Thyroid gland (tissue), 4 donors: ENCODE measurements at regions not wholly inside any gene's neighbourhood (a gene's known extent, or its start where the extent isn't known, plus 50 kb on each side); places are given as distances from the start of the nearest gene placed in this dataset.
"Not testable (repeated sequence)": the region's sequence is repeated elsewhere in the genome, so short reads cannot be mapped to it uniquely, and the experiment has no call there.

Experiments
- DNase-seq, 2 donors: peaks; one replicate each; pipeline ENCODE4 v3.0.0-alpha.2; 2019
- H3K27ac ChIP-seq, 3 donors: fragments of 200-600 bp; sonication (generic); 1 replicate in 2 of 3; 2 replicates in 1 of 3; pipeline ENCODE4 v1.5.1; 2016 to 2019; ENCODE audit warnings: mild to moderate bottlenecking in 1 of 3, moderate library complexity in 1 of 3
- H3K27me3 ChIP-seq: fragments of 200-600 bp; sonication (generic); one replicate; pipeline ENCODE4 v1.5.1; 2019
- H3K36me3 ChIP-seq, 2 donors: fragments of 200-600 bp; sonication (generic); one replicate each; pipeline ENCODE4 v1.5.1; 2016 to 2019
- H3K4me1 ChIP-seq, 2 donors: fragments of 200-600 bp; sonication (generic); one replicate each; pipeline ENCODE4 v1.5.1; 2017 to 2019
- H3K4me3 ChIP-seq, 3 donors: fragments of 200-600 bp; sonication (generic); replicated peaks in 1 of 3; 1 replicate in 2 of 3; 2 replicates in 1 of 3; pipeline ENCODE4 v1.5.1; 2016; ENCODE audit warnings: mild to moderate bottlenecking in 1 of 3
- H3K9me3 ChIP-seq: fragments of 200-600 bp; sonication (generic); one replicate; pipeline ENCODE4 v1.5.1; 2017
- POLR2A ChIP-seq, 2 donors: fragments of 450-650 bp; IDR thresholded peaks; one replicate each; pipeline ENCODE4 v1.6.1; 2017; ENCODE audit warnings: antibody characterized with exemption in 2 of 2, mild to moderate bottlenecking in 2 of 2, moderate library complexity in 1 of 2
- WGBS, 2 donors: methylation state at CpG; one replicate each; pipeline ENCODE4 v1.1.5; 2017; 5-methylcytosine and 5-hydroxymethylcytosine counted together
- intact Hi-C: fragments of 100-400 bp; cut with DNase I; formaldehyde crosslinking; loops from one replicate; pipeline ENCODE4 v1.15.1; 2023
- TF ChIP-seq, protein P1 (sequence below), 6 experiments: fragments of 200-600 bp in 3 of 6; fragments of 450-650 bp in 3 of 6; sonication (generic) in 3 of 6; IDR thresholded peaks; one replicate each; pipeline ENCODE4 v1.5.1; 2016 to 2019; ENCODE audit warnings: antibody characterized with exemption in 6 of 6, mild to moderate bottlenecking in 2 of 6, inconsistent platforms in 1 of 6, moderate library complexity in 1 of 6

DNA sequence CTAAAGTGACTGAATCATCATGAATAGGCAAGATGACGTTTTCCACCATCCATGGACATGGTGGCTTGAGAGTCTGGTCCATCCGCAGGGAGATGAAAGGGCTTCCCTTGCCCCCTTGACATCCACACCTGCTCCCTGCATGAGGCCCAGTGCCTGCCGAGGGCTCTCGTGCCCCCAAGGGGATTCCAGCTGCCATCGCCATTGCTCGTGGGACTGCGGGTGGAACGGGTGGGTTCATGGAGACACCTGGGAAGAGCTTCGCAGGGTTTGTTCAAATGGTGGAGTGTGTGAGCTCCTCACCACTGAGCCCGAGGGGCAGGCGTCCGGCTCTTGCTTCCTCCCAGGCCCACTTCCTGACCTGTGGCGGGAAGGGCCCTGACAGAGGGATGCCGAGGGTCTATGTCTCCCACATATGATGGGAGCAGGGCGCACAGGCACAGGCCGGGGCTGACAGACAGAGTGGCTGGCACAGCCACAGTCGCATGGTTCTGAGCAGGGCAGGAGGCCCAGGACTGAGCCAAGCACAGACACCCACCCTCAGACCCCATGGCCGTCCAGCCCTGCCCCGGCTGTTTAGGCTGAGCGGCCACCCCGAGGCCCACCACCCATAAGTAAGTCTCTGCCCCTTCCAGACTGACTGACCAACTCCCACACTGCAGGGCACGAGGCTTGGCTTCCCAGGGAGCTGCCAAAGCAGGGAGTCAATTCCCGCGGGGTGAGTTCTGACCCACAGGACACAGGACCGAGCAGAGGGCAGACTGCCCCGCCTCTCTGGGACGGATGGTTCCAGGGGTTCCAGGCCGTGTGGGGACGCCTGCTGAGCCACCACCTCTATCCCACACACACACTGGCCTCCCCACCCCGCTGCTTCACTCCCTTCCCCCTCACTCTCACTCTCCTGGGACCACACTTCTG, 70.0 kb upstream of the PPP1R26 start:
- WGBS, 2 donors: 89 to 93% methylated on average over 15 to 24 of the region's 30 CpGs
- H3K4me3 ChIP-seq: no peak overlapping the region
- intact Hi-C loops: no loop called here
- TF ChIP-seq, protein P1, sequence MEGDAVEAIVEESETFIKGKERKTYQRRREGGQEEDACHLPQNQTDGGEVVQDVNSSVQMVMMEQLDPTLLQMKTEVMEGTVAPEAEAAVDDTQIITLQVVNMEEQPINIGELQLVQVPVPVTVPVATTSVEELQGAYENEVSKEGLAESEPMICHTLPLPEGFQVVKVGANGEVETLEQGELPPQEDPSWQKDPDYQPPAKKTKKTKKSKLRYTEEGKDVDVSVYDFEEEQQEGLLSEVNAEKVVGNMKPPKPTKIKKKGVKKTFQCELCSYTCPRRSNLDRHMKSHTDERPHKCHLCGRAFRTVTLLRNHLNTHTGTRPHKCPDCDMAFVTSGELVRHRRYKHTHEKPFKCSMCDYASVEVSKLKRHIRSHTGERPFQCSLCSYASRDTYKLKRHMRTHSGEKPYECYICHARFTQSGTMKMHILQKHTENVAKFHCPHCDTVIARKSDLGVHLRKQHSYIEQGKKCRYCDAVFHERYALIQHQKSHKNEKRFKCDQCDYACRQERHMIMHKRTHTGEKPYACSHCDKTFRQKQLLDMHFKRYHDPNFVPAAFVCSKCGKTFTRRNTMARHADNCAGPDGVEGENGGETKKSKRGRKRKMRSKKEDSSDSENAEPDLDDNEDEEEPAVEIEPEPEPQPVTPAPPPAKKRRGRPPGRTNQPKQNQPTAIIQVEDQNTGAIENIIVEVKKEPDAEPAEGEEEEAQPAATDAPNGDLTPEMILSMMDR (IDR thresholded peaks at IDR 0.05): no peak
- no peak for TF ChIP-seq POLR2A (IDR thresholded peaks at IDR 0.05)
- no peaks in the 10 kb centered on the region for H3K4me1 ChIP-seq
- H3K36me3 ChIP-seq: no peaks in the 10 kb centered on the region
- DNase-seq: no peak
- no peaks in the 10 kb centered on the region for H3K27me3 ChIP-seq
- H3K27ac ChIP-seq: no peak overlapping the region
- no peaks in the 10 kb centered on the region for H3K9me3 ChIP-seq

DNA sequence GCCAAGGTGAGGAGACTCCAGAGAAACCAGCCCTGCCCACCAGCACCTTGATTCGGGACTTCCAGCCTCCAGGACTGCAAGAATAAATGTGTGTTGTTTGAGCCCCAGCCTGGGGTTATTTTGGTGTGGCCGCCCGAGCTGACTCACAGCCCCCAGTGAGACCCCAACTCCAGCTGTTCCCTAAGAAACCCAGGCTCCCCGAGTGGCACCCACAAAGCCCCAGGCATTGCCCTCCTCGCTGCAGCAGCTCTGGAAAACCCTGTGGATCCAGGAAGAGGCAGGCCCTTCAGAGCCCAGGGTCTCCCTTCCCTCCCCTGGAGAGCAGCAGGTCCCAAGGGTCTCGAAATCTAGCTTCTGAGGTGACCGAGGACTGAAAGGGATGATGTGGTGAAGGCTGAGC, 69.2 kb upstream of the PPP1R26 start:
- 88 to 90% methylated on average over 6 to 7 of the region's 7 CpGs for WGBS, 2 donors
- intact Hi-C loops: no loop called here
- no peak overlapping the region for H3K27ac ChIP-seq

DNA sequence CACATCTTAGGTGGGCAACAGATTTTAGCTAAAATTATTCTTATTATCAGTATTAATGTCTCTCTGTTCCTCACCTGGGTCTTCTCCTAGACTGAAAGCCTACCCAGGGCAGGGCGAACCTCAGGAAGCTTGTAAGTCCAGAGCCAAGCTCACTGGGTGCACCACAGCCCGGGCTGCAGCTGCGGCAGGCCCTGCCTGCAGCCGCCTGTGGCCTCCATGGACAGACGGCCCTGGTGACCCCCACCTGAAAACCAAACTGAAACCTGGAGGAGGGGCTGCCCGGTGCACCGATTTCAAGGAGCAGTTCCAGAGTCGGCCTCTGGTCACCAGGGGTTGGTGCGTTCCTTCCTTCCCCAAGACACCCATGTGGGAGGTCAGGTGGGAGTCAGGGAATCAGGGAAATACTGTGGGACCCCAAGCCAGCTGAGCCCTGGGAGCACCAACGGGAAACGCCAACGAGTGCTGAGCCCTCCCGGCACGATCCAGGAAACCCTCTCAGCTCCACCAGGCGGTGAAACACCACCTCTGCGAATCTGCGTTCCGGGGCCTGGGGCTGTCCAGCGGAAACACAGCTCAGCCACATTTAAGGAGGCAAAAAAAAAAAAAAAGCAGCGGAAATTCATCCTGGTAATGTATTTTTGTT, 68.6 kb upstream of the PPP1R26 start:
- TF ChIP-seq, protein P1 (IDR thresholded peaks at IDR 0.05): no peak
- no peak for TF ChIP-seq POLR2A (IDR thresholded peaks at IDR 0.05)
- Histone ChIP-seq H3K9me3 (no peaks in the 10 kb centered on the region), H3K36me3 (no peaks in the 10 kb centered on the region), H3K27ac (no peak overlapping the region), H3K27me3 (no peaks in the 10 kb centered on the region), H3K4me1 (no peaks in the 10 kb centered on the region), H3K4me3 (no peak overlapping the region)
- intact Hi-C loops: no loop called here
- WGBS, 2 donors: 81 to 85% methylated on average over 14 to 20 of the region's 20 CpGs
- no peak for DNase-seq

More for the DNA sequence above, 69.2 kb upstream of the PPP1R26 start:
- H3K27me3 ChIP-seq: no peaks in the 10 kb centered on the region
- H3K4me3 ChIP-seq: no peak overlapping the region
- DNase-seq: no peak
- no peaks in the 10 kb centered on the region for H3K9me3 ChIP-seq
- TF ChIP-seq POLR2A (IDR thresholded peaks at IDR 0.05): no peak
- H3K36me3 ChIP-seq: no peaks in the 10 kb centered on the region
- no peaks in the 10 kb centered on the region for H3K4me1 ChIP-seq

DNA sequence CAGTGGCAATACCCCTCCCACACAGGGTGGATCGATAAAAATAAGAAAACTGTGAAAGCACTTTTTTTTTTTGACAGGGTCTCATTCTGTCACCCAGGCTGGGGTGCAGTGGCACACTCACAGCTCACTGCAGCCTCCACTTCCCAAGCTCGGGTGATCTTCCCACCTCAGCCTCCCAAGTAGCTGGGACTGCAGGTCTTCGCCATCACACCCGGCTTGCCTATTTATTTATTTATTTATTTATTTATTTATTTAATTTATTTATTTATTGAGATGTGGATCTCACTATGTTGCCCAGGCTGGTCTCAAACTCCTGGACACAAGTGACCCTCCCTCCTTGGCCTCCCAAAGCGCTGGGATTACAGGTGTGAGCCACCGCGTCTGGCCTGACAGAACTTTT, 68.0 kb upstream of the PPP1R26 start:
- intact Hi-C loops: loop anchor here (2.0 kb wide), 1 partner anchor 325 kb away; the partner anchor contains the start of gene OLFM1
- H3K4me1 ChIP-seq, H3K4me3 ChIP-seq, H3K27me3 ChIP-seq, H3K36me3 ChIP-seq, DNase-seq, H3K27ac ChIP-seq, H3K9me3 ChIP-seq: not testable (repeated sequence)
- WGBS, 2 donors: 98% methylated on average over 7 of the region's 7 CpGs

DNA sequence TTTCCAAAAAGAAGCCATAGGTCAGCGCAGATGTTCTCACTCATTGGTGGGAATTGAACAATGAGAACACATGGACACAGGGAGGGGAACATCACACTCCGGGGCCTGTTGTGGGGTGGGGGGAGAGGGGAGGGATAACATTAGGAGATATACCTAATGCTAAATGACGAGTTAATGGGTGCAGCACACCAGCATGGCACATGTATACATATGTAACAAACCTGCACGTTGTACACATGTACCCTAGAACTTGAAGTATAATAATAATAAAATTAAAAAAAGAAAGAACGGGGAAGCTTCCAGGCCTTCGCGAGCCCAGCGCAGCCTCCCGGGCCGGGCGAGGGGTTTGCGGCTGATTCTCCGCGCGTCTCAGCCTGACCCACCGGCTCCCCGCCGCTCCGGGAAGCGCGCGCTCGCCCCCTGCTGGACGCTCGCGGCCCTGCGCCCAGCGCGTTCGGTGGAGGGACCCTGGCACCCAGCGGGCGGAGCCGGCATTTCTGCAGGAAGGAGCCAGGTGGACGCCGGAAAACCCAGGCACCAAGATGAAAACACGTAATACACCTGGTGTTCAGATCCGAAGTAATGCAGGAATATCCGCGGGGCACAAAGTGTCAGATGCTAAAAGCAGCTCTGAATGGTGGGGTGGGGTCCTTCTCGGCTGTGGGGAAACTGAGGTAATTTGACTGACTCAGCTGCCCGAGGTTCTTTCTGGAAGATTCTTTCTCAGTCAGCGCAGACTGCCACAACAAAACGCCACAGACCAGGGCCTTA, 67.1 kb upstream of the PPP1R26 start:
- not testable (repeated sequence) for H3K4me1 ChIP-seq, H3K9me3 ChIP-seq, H3K4me3 ChIP-seq, H3K27me3 ChIP-seq, H3K36me3 ChIP-seq, H3K27ac ChIP-seq
- TF ChIP-seq, protein P1 (IDR thresholded peaks at IDR 0.05): peak; percentile 97 to 100 (median 100)
- peak; percentile 69 to 74 for DNase-seq
- intact Hi-C loops: loop anchor here (2.0 kb wide), 1 partner anchor 326 kb away; the partner anchor contains the start of gene OLFM1
- 9 to 15% methylated on average over 34 to 40 of the region's 43 CpGs for WGBS, 2 donors
